HepG2 (cell line): ENCODE measurements at regions not wholly inside any gene's neighbourhood (a gene's known extent, or its start where the extent isn't known, plus 50 kb on each side); places are given as distances from the start of the nearest gene placed in this dataset.

Experiments
- ATAC-seq: fragments of 200-7000 bp; cut with Tn5 transposase; 3 replicates; pipeline ENCODE4 v1.9.1; 2020; ENCODE audit warnings: mild to moderate bottlenecking, moderate library complexity
- BruUV-seq: library from RNA; stranded (reverse); fragments of 400-500 nt; replicated peaks from 2 replicates; lab custom pipeline; 2021; lab: Mats Ljungman, UMichigan
- CTCF ChIA-PET: fragments of 300-600 bp; formaldehyde crosslinking; extraction: SDS; loops from one replicate; lab custom pipeline; 2021; ENCODE audit warnings: low total read pairs, inconsistent platforms, low intra/inter-chr PET ratio; lab: Yijun Ruan, JAX
- POLR2A ChIA-PET: fragments of 350-600 bp; sonication (Branson Sonifier 250); formaldehyde crosslinking; loops from one replicate; lab custom pipeline; 2020; ENCODE audit warnings: antibody characterized with exemption, inconsistent platforms; lab: Yijun Ruan, JAX
- DNase-seq: peaks from one replicate; pipeline ENCODE4 v3.0.0-alpha.2; 2015; ENCODE audit warnings: low spot score
- FAIRE-seq: peaks from 3 replicates; lab custom pipeline; 2011; peaks lifted over from hg19 to GRCh38; lab: Jason Lieb, UNC
- H2AFZ ChIP-seq: one replicate; pipeline ENCODE4 v1.6.1; 2011; ENCODE audit warnings: low read length, inconsistent platforms
- H3K27ac ChIP-seq: fragments of 300-600 bp; 3 replicates; pipeline ENCODE4 v1.8.0; 2011; ENCODE audit warnings: mixed run types, mild to moderate bottlenecking, mixed read lengths, low read length, inconsistent platforms; ENCODE audit not compliant: insufficient read depth; ENCODE audit errors: extremely low read length
- H3K27me3 ChIP-seq, 2 experiments: fragments of 200-600 bp in 1 of 2; 2 replicates in 1 of 2; 3 replicates in 1 of 2; pipeline versions ENCODE4 v1.6.0 to v1.8.0; 2011; ENCODE audit warnings: low read length in 2 of 2, mild to moderate bottlenecking in 2 of 2, moderate library complexity in 2 of 2, inconsistent platforms in 1 of 2; ENCODE audit not compliant: insufficient read depth in 2 of 2, control insufficient read depth in 1 of 2
- H3K36me3 ChIP-seq, 2 experiments: fragments of 200-600 bp in 1 of 2; replicated peaks in 1 of 2; 2 replicates in 1 of 2; 3 replicates in 1 of 2; pipeline versions ENCODE4 v1.5.1 to v1.8.0; 2011; ENCODE audit warnings: low read length in 2 of 2, inconsistent platforms in 1 of 2; ENCODE audit not compliant: insufficient read depth in 2 of 2, control insufficient read depth in 1 of 2
- H3K4me1 ChIP-seq: 2 replicates; pipeline ENCODE4 v1.5.1; 2012; ENCODE audit warnings: low read length, inconsistent platforms; ENCODE audit not compliant: insufficient read depth
- H3K4me2 ChIP-seq: 2 replicates; pipeline ENCODE4 v1.6.0; 2011; ENCODE audit warnings: low read depth, low read length, inconsistent platforms
- H3K4me3 ChIP-seq, 3 experiments: fragments of 200-600 bp in 1 of 3; sonication (generic), shearing (Covaris generic) in 1 of 3; replicated peaks in 1 of 3; 2 replicates each; pipeline ENCODE4 v1.5.1; 2011 to 2016; ENCODE audit warnings: low read length in 3 of 3, inconsistent platforms in 2 of 3, low read depth in 2 of 3, mild to moderate bottlenecking in 2 of 3, control low read depth in 1 of 3, mixed read lengths in 1 of 3; ENCODE audit not compliant: insufficient read depth in 1 of 3
- H3K79me2 ChIP-seq: one replicate; pipeline ENCODE4 v1.6.1; 2011; ENCODE audit warnings: low read length, inconsistent platforms; ENCODE audit not compliant: insufficient read depth
- H3K9ac ChIP-seq: 2 replicates; pipeline ENCODE4 v1.6.0; 2011; ENCODE audit warnings: mild to moderate bottlenecking, low read depth, low read length, inconsistent platforms; ENCODE audit not compliant: insufficient read depth
- H3K9me3 ChIP-seq: 2 replicates; pipeline ENCODE4 v1.5.1; 2012; ENCODE audit warnings: mild to moderate bottlenecking, low read length
- H4K20me1 ChIP-seq: 2 replicates; pipeline ENCODE4 v1.6.0; 2011; ENCODE audit warnings: inconsistent platforms, mild to moderate bottlenecking, low read length, moderate library complexity; ENCODE audit not compliant: insufficient read depth
- HDAC2 ChIP-seq: sonication (generic); formaldehyde crosslinking; IDR thresholded peaks from 2 replicates; pipeline ENCODE4 v1.4.0; 2020; ENCODE audit warnings: missing genetic modification reagents
- HES4 ChIP-seq: sonication (generic); formaldehyde crosslinking; IDR thresholded peaks from 2 replicates; pipeline ENCODE4 v1.9.0; 2021; ENCODE audit warnings: mild to moderate bottlenecking, missing genetic modification reagents, borderline replicate concordance
- HNRNPH1 ChIP-seq: fragments of 200-400 bp; formaldehyde crosslinking; optimal IDR thresholded peaks from 2 replicates; pipeline ENCODE3; 2017; ENCODE audit warnings: mild to moderate bottlenecking, low read depth, low read length
- MTA3 ChIP-seq: sonication (generic); formaldehyde crosslinking; IDR thresholded peaks from 2 replicates; pipeline ENCODE4 v1.4.0; 2020; ENCODE audit warnings: missing genetic modification reagents
- PRDM4 ChIP-seq: sonication (generic); formaldehyde crosslinking; IDR thresholded peaks from 2 replicates; pipeline ENCODE4 v1.9.0; 2021; ENCODE audit warnings: missing genetic modification reagents, borderline replicate concordance
- ZNF235 ChIP-seq: sonication (generic); formaldehyde crosslinking; IDR thresholded peaks from 2 replicates; pipeline ENCODE4 v1.8.1; 2023; ENCODE audit warnings: mild to moderate bottlenecking, missing genetic modification reagents, borderline replicate concordance
- ZNF513 ChIP-seq: sonication (generic); formaldehyde crosslinking; conservative IDR thresholded peaks from 2 replicates; pipeline ENCODE4 v1.5.0; 2020; ENCODE audit warnings: missing genetic modification reagents
- ZNF569 ChIP-seq: sonication (generic); formaldehyde crosslinking; IDR thresholded peaks from 2 replicates; pipeline ENCODE4 v1.5.0; 2020; ENCODE audit warnings: mild to moderate bottlenecking, missing genetic modification reagents, moderate library complexity, borderline replicate concordance
- WGBS: methylation state at CpG from one replicate; pipeline ENCODE4 v1.1.6; 2017; ENCODE audit warnings: low lambda C conversion rate; 5-methylcytosine and 5-hydroxymethylcytosine counted together
- in situ Hi-C: cut with HindIII; loops from 2 replicates; pipeline ENCODE4 v1.10.0; 2017; ENCODE audit warnings: low pct_unique_long_range_greater_than_20kb; ENCODE audit not compliant: extremely low pct_ligation_motif_present
- intact Hi-C: fragments of 100-400 bp; cut with micrococcal nuclease; formaldehyde crosslinking; loops from one replicate; pipeline ENCODE4 v1.10.0; 2022; ENCODE audit not compliant: unreplicated experiment
- TF ChIP-seq, protein P1 (sequence below): sonication (generic); formaldehyde crosslinking; IDR thresholded peaks from 2 replicates; pipeline ENCODE4 v1.4.0; 2020; ENCODE audit warnings: missing genetic modification reagents, mild to moderate bottlenecking, borderline replicate concordance

DNA sequence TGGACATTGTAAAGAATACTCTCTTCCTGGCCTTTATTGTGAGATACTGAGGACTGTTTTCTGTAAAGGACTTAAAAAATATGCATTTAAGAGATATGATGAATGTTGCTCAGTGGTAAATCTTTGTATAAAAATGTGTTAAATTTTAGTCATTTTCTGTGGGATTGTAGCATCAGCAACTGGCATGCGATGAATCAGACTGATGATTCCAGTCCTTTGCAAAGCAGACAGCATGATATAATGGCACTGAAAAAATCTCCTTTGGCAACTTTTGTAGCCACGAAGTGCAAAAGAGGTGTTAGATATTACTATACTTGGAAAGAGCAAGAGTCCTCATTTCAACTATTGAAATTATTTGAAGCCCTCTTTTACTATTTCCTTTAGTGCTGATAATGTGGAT lies 678.7 kb downstream of the PLCL1 start:
- intact Hi-C loops = no loop called here
- BruUV-seq = no TSS peak

More for the DNA sequence above, 678.7 kb downstream of the PLCL1 start:
- H3K27me3 ChIP-seq = no peaks in the 10 kb centered on the region
- no peaks in the 10 kb centered on the region for H3K4me1 ChIP-seq
- TF ChIP-seq PRDM4 (no peak), HNRNPH1 (no peak), HDAC2 (CRISPR knock-in tag) (no peak), ZNF569 (CRISPR knock-in tag) (no peak), MTA3 (no peak), HES4 (no peak), ZNF513 (CRISPR knock-in tag) (no peak), ZNF235 (CRISPR knock-in tag) (no peak)
- TF ChIP-seq, protein P1, sequence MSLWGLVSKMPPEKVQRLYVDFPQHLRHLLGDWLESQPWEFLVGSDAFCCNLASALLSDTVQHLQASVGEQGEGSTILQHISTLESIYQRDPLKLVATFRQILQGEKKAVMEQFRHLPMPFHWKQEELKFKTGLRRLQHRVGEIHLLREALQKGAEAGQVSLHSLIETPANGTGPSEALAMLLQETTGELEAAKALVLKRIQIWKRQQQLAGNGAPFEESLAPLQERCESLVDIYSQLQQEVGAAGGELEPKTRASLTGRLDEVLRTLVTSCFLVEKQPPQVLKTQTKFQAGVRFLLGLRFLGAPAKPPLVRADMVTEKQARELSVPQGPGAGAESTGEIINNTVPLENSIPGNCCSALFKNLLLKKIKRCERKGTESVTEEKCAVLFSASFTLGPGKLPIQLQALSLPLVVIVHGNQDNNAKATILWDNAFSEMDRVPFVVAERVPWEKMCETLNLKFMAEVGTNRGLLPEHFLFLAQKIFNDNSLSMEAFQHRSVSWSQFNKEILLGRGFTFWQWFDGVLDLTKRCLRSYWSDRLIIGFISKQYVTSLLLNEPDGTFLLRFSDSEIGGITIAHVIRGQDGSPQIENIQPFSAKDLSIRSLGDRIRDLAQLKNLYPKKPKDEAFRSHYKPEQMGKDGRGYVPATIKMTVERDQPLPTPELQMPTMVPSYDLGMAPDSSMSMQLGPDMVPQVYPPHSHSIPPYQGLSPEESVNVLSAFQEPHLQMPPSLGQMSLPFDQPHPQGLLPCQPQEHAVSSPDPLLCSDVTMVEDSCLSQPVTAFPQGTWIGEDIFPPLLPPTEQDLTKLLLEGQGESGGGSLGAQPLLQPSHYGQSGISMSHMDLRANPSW (CRISPR knock-in tag) = no peak
- TF ChIP-seq, all 625 proteins: peak for 0
- ChIA-PET POLR2A (no interaction called here), CTCF (no interaction called here)
- in situ Hi-C loops = no loop called here
- Histone ChIP-seq H3K27ac (no peak overlapping the region), H3K9me3 (no peaks in the 10 kb centered on the region), H3K9ac (no peak overlapping the region), H3K4me2 (no peak overlapping the region), H3K36me3 (no peaks in the 10 kb centered on the region), H4K20me1 (no peaks in the 10 kb centered on the region), H3K4me3 (no peak overlapping the region), H3K79me2 (no peaks in the 10 kb centered on the region), H2AFZ (no peak overlapping the region)
- no peak for DNase-seq
- no peak for FAIRE-seq
- ATAC-seq = no peak
- WGBS = 35% methylated on average over 2 of the region's 2 CpGs
